ENCODE measurements at regions not wholly inside any gene's neighbourhood (a gene's known extent, or its start where the extent isn't known, plus 50 kb on each side); places are given as distances from the start of the nearest gene placed in this dataset.

GRCh38 chr20:19958928-19959327 is 58.2 kb upstream of the NAA20 start:
- Histone ChIP-seq H3K27me3 (ENCODE audit: control insufficient read depth, insufficient read depth, low read length) (no peaks in the 10 kb centered on the region), H3K27ac (ENCODE audit: low read depth, low read length) (peak overlapping the region; percentile 61), H3K4me3 (ENCODE audit: low read depth, low read length) (no peak overlapping the region), H3K4me1 (ENCODE audit: control insufficient read depth, insufficient read depth, low read length) (peaks cover 27% of the 10 kb centered on the region), H3K9ac (ENCODE audit: low read depth, low read length) (no peak overlapping the region), H3K9me3 (ENCODE audit: control insufficient read depth, insufficient read depth, low read length) (no peaks in the 10 kb centered on the region), H3K36me3 (ENCODE audit: control insufficient read depth, insufficient read depth, low read length) (no peaks in the 10 kb centered on the region)

GRCh38 chr20:19960745-19961144 is 56.4 kb upstream of the NAA20 start:
- Histone ChIP-seq H3K27me3 (ENCODE audit: control insufficient read depth, insufficient read depth, low read length) (no peaks in the 10 kb centered on the region), H3K4me1 (ENCODE audit: control insufficient read depth, insufficient read depth, low read length) (peaks cover 27% of the 10 kb centered on the region), H3K9ac (ENCODE audit: low read depth, low read length) (no peak overlapping the region), H3K4me3 (ENCODE audit: low read depth, low read length) (no peak overlapping the region), H3K9me3 (ENCODE audit: control insufficient read depth, insufficient read depth, low read length) (no peaks in the 10 kb centered on the region), H3K36me3 (ENCODE audit: control insufficient read depth, insufficient read depth, low read length) (no peaks in the 10 kb centered on the region), H3K27ac (ENCODE audit: low read depth, low read length) (no peak overlapping the region)

GRCh38 chr20:19961293-19961692 is 55.9 kb upstream of the NAA20 start:
- peaks cover 27% of the 10 kb centered on the region for H3K4me1 ChIP-seq (ENCODE audit: control insufficient read depth, insufficient read depth, low read length)
- no peaks in the 10 kb centered on the region for H3K36me3 ChIP-seq (ENCODE audit: control insufficient read depth, insufficient read depth, low read length)

GRCh38 chr20:19962958-19963357 is 54.2 kb upstream of the NAA20 start:
- Histone ChIP-seq H3K9ac (ENCODE audit: low read depth, low read length) (no peak overlapping the region), H3K27ac (ENCODE audit: low read depth, low read length) (no peak overlapping the region), H3K4me1 (ENCODE audit: control insufficient read depth, insufficient read depth, low read length) (peaks cover 25% of the 10 kb centered on the region), H3K9me3 (ENCODE audit: control insufficient read depth, insufficient read depth, low read length) (no peaks in the 10 kb centered on the region), H3K36me3 (ENCODE audit: control insufficient read depth, insufficient read depth, low read length) (no peaks in the 10 kb centered on the region), H3K27me3 (ENCODE audit: control insufficient read depth, insufficient read depth, low read length) (no peaks in the 10 kb centered on the region), H3K4me3 (ENCODE audit: low read depth, low read length) (no peak overlapping the region)

More at GRCh38 chr20:19961293-19961692, 55.9 kb upstream of the NAA20 start:
- Histone ChIP-seq H3K27me3 (ENCODE audit: control insufficient read depth, insufficient read depth, low read length) (no peaks in the 10 kb centered on the region), H3K9me3 (ENCODE audit: control insufficient read depth, insufficient read depth, low read length) (no peaks in the 10 kb centered on the region), H3K27ac (ENCODE audit: low read depth, low read length) (no peak overlapping the region), H3K4me3 (ENCODE audit: low read depth, low read length) (no peak overlapping the region), H3K9ac (ENCODE audit: low read depth, low read length) (no peak overlapping the region)

GRCh38 chr20:19964289-19965265 is 52.6 kb upstream of the NAA20 start:
- Histone ChIP-seq H3K36me3 (ENCODE audit: control insufficient read depth, insufficient read depth, low read length) (no peaks in the 10 kb centered on the region), H3K9me3 (ENCODE audit: control insufficient read depth, insufficient read depth, low read length) (no peaks in the 10 kb centered on the region), H3K27ac (ENCODE audit: low read depth, low read length) (peak overlapping the region; percentile 37), H3K9ac (ENCODE audit: low read depth, low read length) (no peak overlapping the region), H3K4me3 (ENCODE audit: low read depth, low read length) (no peak overlapping the region), H3K27me3 (ENCODE audit: control insufficient read depth, insufficient read depth, low read length) (no peaks in the 10 kb centered on the region), H3K4me1 (ENCODE audit: control insufficient read depth, insufficient read depth, low read length) (peaks cover 8% of the 10 kb centered on the region)

GRCh38 chr20:19966840-19967239 is 50.3 kb upstream of the NAA20 start:
- no peak overlapping the region for H3K9ac ChIP-seq (ENCODE audit: low read depth, low read length)
- H3K27me3 ChIP-seq (ENCODE audit: control insufficient read depth, insufficient read depth, low read length) = no peaks in the 10 kb centered on the region
- no peak overlapping the region for H3K4me3 ChIP-seq (ENCODE audit: low read depth, low read length)
- no peaks in the 10 kb centered on the region for H3K4me1 ChIP-seq (ENCODE audit: control insufficient read depth, insufficient read depth, low read length)
- no peaks in the 10 kb centered on the region for H3K36me3 ChIP-seq (ENCODE audit: control insufficient read depth, insufficient read depth, low read length)
- H3K27ac ChIP-seq (ENCODE audit: low read depth, low read length) = no peak overlapping the region
- no peaks in the 10 kb centered on the region for H3K9me3 ChIP-seq (ENCODE audit: control insufficient read depth, insufficient read depth, low read length)
